Stimulated activated CD4-positive, alpha-beta T cell treated with anti-CD3 and anti-CD28 coated beads, Interleukin-15, amount 100 ng/mL, for 24 hours (primary cell): ENCODE measurements at regions not wholly inside any gene's neighbourhood (a gene's known extent, or its start where the extent isn't known, plus 50 kb on each side); places are given as distances from the start of the nearest gene placed in this dataset.

Experiments
- DNase-seq: peaks from one replicate; pipeline ENCODE4 v3.0.0-alpha.2; 2020

DNA sequence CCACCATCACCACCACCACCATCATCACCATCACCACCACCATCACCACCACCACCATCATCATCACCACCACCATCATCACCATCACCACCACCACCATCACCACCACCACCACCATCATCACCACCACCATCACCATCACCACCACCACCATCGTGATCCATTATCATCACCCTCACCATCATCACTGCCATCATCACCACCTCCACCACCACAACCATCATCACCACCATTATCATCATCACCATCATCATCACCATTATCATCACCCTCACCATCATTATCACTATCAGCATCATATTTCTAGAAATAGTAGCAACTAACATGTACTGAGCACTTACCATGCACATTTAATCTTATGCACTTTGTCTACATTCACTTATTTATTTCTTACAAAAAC lies 94.9 kb downstream of the C16orf95 start:
- DNase-seq, result no peak

GRCh38 chr16:87223656-87224248 lies 93.4 kb downstream of the C16orf95 start:
- DNase-seq, result no peak

DNA sequence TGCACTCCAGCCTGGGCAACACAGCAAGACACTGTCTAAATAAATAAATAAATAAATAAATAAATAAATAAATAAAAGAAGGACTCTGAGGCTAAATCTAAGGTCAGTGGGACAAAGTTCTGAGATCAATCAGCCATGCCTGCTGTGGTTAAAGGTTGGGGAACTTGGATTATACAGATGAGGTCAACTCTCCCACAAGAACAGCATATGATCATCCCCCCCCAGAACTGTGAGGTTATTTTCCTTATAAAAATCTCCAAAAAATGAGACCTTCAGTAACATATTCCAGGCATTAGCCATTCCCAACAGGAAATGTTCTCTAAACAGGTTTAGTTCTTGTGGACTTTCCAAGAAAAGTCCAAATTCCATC lies 90.3 kb downstream of the C16orf95 start:
- no peak for DNase-seq

DNA sequence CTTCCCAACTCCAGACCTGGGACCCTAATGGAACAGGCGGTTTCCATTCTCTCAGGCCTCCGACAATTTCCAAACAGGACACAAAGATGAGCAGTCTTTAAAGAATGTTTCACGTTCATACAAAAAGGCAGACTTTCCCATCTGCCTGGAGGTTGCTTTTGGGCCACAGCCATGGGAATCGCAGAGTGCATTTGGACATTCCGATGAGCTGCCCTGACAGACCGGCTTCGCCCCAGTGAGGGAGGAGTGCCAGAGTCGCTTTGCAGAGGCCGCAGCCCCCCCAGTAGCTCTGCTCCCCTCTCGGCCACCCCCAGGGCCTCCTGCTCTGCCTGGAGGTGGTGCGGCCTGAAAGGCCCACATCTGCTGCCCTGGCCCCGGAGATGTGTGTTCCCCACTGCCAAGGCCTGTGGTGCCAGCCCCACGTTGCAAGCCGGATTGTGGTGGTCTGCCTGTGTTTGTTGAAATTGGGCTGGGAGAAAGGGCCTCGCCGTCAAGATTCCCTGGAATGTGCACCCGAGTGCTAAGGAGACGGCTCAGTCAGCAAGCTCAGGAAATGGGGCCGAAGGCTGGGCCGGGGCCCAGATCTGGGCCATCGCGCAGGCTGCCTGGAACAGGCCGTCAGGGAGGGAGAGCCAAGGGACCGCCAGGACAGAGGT lies 89.8 kb downstream of the C16orf95 start:
- DNase-seq, result no peak

DNA sequence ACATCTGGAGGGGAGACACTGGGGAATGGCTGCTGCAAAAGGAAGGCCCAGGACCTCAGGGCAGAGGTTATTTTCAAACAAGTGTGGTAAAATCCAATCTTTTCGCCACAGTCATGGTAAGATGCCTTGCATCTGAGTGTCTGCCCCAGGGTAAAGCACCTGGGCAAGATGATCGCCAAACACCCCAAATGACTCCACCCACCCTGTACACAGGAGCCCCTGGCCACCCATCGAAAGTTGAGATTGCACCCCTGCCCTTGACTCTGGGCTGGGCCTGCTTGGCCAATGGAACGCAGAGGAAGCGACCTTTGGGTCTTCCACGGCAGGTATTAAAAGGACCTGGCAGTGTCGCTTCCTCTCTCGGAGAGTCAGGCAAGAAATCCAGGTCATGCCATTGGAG lies 88.8 kb downstream of the C16orf95 start:
- no peak for DNase-seq

DNA sequence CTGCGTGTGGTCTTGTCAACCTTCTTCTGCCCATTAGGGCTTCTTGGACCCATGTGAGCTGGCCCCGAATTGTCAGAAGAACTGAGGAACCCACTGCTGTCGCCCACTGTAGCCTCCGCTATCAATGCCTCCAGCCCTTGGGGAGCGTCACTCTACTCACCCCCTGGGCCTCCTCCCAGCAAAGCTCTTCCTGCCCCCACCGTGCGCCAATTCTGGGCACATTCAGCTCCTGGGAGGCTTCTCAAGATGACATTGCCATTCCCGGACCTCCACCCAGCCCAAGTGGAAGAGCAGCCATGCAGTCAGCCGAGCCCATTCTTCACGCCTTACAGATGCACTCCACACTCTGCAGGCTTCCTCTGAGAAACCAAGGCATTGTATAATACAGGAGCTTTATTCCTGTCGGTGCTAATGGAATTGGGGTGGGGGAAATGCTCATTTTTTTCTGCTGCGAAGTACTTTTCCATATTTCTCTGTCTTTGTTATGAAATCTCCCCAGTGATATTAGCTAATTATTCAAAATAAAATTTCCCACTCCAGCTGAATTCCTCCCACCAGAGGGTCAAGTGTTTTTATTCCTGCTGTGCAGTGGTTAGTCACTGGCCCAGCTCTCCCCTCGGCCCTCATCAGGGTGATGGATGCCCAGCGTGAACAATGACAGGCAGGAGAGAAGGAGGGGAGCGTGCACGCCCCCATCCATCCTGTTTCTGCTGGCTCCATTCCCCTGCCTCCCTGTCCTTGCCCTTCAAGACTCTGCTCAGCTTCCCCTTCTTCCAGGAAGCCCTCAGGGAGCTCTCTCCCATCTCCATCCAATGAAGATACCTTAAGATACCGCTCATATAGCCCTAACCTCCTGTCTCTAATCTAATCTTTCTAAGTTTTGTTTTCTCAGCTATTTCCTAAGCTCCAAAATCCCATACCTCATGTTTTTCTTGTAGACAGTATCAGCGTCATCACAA lies 87.7 kb downstream of the C16orf95 start:
- no peak for DNase-seq

- DNase-seq, result no peak
These were observed 86.6 kb downstream of the C16orf95 start for GRCh38 chr16:87230571-87230970.

GRCh38 chr16:87231295-87231694 lies 85.9 kb downstream of the C16orf95 start:
- no peak for DNase-seq

DNA sequence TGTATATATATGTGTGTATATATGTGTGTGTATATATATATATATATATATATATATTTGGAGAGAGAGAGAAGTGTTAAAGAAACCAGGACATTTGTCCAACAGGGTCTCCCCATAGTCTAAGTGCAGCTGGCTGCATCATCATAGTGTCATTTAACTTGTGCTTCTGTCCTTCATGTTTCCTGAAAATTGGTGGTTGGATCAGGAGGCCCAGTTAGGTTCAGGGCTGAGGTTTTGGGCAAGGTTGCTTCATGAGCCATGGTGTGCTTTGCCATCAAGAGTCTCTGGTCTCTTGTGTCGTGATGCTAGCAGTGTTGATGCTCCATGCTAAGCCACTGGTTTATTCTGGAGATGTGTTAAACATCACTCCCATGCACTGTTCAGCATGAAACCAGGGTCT lies 85.3 kb downstream of the C16orf95 start:
- no peak for DNase-seq

DNA sequence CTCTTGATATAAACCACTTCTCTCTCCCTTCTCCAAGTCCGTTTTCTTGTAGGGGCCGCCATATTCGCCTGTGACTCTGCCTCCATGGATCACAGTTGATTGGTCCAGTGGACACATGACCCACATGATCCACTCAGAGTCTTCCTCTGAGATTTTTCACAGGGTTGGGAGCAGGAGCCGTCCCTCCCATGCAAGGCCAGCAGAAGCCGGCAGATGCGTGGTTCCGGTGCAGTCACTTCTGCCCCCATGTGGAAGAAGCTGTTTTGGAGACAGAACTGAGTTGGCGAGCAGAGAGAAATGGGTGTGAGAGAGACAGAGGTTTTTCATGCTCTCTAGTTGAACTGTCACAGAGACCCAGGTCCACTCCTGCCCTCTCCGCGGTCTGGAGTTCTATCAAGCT lies 83.3 kb downstream of the C16orf95 start:
- DNase-seq, result no peak

GRCh38 chr16:87234601-87235000 lies 82.6 kb downstream of the C16orf95 start:
- DNase-seq, result no peak

DNA sequence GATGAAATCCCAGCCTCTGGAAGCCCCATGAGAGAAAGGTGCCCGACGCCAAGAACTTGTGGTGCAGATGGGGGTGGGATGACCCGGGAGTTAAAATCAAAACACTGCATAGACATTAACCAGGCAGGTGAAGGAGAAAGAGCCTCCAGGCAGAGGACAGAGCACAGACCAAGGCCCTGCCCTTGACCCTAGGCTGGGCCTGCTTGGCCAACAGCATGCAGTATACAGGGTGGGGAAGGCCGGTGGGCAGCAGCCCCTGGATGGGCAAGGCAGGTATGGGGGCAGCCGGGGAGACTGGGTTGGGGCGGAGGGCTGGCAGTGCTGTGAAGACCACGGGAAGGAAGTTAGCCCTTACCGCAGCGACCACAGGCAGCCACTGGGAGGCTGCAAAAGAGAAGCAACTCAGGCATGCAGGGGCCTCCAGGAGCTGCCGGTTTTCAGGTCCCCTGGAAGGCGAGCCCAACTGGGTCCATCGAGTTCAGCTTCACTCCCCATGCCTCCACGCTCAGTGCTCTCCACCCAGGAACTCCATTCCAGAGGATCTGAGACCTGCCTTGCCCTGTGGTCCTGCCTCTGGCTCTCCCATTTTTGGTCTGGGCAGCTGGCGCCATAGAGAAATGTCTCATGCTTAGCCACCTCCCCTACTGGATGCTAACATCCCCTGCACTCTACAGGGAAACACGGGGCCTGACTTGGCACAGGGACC lies 81.2 kb downstream of the C16orf95 start:
- DNase-seq, result no peak

DNA sequence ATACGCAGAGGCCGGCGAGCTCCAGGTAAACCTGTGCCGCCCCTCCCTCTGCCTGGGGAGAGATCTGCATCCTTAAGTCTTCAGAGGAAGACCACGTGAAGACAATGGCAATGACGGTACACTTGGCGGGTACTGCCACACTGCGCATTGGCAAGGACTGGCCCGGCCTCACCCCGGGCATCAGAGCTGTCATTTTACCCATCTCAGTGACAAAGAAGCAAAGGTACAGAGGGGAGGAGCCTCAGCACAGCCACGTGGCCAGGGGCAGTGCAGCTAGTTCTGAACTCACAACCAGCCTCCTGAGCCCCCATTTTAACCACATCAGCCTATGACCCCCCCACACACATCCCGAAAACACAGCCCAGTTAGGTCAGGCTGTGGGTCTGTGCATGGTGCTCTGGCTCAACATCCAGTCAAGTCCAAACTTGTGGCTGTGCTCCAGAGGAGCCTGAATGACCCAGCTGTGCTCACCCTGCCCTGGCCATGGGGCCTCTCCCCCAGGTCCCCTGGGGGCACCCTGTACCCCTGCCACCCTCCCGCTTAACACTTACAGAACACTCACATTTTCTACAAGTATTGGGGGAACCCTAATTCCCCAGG lies 80.6 kb downstream of the C16orf95 start:
- DNase-seq, result no peak

- no peak for DNase-seq
These were observed 78.9 kb downstream of the C16orf95 start for GRCh38 chr16:87238361-87238715.

DNA sequence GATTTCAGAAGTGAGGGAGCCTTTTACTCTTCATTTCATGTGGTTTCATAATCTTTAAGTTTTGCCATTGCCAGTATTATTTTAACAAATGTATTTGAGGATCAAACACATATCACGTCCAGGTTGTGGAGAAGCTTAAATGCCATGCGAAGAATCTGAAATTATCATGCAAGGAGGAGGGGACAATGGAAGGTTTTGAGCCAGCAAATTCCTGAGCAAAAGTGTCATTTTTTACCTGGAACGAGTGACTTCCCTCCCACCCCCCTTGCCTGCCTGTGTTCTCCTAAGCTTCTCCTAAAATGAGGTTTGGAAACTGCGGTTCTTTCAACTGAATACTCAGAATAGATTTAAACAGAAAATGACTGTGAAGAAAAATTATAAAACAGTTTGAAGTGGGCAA lies 77.6 kb downstream of the C16orf95 start:
- no peak for DNase-seq

GRCh38 chr16:87240211-87241136 lies 76.7 kb downstream of the C16orf95 start:
- no peak for DNase-seq

- no peak for DNase-seq
These were observed 75.9 kb downstream of the C16orf95 start for GRCh38 chr16:87241137-87241771.

DNA sequence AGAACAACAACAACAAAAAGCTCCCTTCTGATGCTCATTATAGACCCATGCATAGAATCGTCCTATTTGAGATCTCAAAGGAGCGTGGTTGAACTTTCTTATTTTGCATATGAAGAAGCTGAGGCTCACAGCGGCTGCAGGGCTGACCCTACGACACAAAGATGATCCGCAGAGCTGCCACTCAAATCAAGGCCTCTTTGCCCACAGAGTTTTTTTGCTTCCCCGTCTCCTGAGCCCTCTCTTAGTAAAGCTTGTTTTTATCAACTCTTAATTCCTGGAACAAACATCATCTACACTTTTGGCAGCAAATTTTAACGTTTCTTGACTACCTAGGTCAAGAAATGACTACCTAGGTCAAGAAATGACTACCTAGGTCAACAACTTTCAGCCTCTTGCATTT lies 73.7 kb downstream of the C16orf95 start:
- no peak for DNase-seq

DNA sequence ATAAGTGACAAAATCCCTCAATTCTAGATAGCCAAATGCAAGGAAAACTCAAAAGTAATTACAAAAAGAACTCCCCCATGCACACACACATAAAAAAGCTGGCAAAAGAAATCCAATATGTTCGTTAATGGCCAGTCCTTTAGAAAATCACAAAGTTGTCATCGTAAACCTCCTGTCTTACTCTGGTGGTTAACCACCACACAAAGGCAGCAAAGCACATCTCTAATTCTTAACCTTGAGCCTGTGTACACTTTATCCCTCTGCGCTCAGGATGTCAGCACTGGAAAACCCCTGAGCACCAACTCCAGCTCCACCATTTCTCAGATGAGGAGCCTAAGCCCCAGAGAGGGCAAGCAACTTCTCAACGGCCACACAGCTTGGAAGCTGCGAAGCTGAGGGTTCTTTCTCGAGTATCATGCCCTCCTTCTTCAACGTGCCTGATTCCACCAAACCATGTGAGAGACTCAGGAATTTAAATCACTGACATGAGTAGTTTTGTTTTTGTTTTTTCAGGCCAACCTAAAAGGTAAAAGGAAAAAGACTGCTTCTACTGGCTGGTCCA lies 72.5 kb downstream of the C16orf95 start:
- DNase-seq, result no peak

DNA sequence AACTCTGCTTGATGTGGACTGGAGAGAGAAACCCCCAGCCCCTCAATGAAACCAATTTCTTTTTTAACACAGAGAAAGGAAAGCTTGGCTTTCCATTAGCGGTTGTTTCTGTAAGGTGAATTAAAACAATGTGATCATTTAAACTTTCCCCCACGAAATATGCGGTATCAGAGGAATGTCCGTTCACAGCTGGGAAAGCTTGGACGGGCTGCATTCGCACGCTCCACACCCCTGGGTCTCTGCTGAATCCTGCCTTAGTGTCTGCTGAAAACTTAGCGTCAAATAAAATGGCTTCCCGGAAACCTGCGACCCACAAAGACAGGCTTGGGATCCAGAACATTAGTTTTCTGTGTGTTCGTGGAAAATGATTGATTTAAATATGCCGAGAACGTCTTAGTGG lies 71.7 kb downstream of the C16orf95 start:
- no peak for DNase-seq
